Thoracic aorta (tissue), 2 donors: ENCODE measurements at regions not wholly inside any gene's neighbourhood (a gene's known extent, or its start where the extent isn't known, plus 50 kb on each side); places are given as distances from the start of the nearest gene placed in this dataset.

ENCODE experiments used
- ATAC-seq: fragments of 150-250 bp; one replicate; pipeline ENCODE4 v1.8.0; 2017; ENCODE audit warnings: low read depth; ENCODE audit not compliant: insufficient number of reproducible peaks, low FRiP score
- DNase-seq: peaks from one replicate; pipeline ENCODE4 v3.0.0-alpha.2; 2020; ENCODE audit warnings: low spot score
- H3K27ac ChIP-seq, 2 donors: fragments of 200-600 bp; sonication (generic); 1 replicate in 1 of 2; 2 replicates in 1 of 2; pipeline ENCODE4 v1.5.1; 2016; ENCODE audit warnings: mild to moderate bottlenecking in 2 of 2, moderate library complexity in 2 of 2
- H3K27me3 ChIP-seq: fragments of 200-600 bp; sonication (generic); replicated peaks from 2 replicates; pipeline ENCODE4 v1.6.0; 2016; ENCODE audit warnings: mild to moderate bottlenecking; ENCODE audit not compliant: insufficient read depth
- H3K36me3 ChIP-seq: fragments of 200-600 bp; sonication (generic); one replicate; pipeline ENCODE4 v1.5.1; 2016
- H3K4me1 ChIP-seq, 2 donors: fragments of 200-600 bp; sonication (generic); 1 replicate in 1 of 2; 2 replicates in 1 of 2; pipeline versions ENCODE4 v1.5.1 to v1.6.0; 2016; ENCODE audit warnings: low read depth in 2 of 2, mild to moderate bottlenecking in 1 of 2; ENCODE audit not compliant: control insufficient read depth in 1 of 2
- H3K4me3 ChIP-seq: fragments of 200-600 bp; sonication (generic); 2 replicates; pipeline ENCODE4 v1.5.1; 2016; ENCODE audit warnings: mild to moderate bottlenecking
- H3K9me3 ChIP-seq: fragments of 200-600 bp; sonication (generic); 2 replicates; pipeline ENCODE4 v1.5.1; 2016
- TF ChIP-seq, protein P1 (sequence below): fragments of 200-600 bp; sonication (generic); IDR thresholded peaks from one replicate; pipeline ENCODE4 v1.5.1; 2019; ENCODE audit warnings: antibody characterized with exemption

DNA sequence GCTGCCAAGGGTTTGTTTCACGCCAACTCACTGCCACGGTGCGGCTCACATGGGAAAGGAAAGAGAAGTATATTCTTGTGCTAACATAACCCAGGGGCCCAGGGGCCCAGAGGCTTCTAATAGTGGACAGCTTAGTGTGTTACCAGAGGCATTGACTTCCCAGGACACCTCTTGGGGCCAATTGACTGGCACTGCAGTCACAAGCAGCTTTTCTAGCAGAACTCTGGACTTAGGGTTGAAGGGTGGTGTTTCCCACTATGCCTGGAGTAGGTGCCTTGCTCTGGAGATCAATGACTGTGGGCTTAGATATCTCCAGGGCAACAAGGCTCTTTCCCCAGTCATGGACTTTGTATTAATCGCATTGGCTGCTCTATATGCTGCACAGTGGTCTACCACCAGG lies 172.7 kb upstream of the KBTBD8 start:
- Histone ChIP-seq H3K4me3 (no peak overlapping the region), H3K36me3 (no peaks in the 10 kb centered on the region), H3K27ac (no peak overlapping the region), H3K27me3 (no peaks in the 10 kb centered on the region), H3K4me1 (peaks cover 0 to 16% of the 10 kb centered on the region in 2 donors), H3K9me3 (no peaks in the 10 kb centered on the region)
- no peak for ATAC-seq
- TF ChIP-seq, protein P1, sequence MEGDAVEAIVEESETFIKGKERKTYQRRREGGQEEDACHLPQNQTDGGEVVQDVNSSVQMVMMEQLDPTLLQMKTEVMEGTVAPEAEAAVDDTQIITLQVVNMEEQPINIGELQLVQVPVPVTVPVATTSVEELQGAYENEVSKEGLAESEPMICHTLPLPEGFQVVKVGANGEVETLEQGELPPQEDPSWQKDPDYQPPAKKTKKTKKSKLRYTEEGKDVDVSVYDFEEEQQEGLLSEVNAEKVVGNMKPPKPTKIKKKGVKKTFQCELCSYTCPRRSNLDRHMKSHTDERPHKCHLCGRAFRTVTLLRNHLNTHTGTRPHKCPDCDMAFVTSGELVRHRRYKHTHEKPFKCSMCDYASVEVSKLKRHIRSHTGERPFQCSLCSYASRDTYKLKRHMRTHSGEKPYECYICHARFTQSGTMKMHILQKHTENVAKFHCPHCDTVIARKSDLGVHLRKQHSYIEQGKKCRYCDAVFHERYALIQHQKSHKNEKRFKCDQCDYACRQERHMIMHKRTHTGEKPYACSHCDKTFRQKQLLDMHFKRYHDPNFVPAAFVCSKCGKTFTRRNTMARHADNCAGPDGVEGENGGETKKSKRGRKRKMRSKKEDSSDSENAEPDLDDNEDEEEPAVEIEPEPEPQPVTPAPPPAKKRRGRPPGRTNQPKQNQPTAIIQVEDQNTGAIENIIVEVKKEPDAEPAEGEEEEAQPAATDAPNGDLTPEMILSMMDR: no peak
- DNase-seq: no peak

- no peak overlapping the region for H3K4me3 ChIP-seq
- H3K27me3 ChIP-seq: no peaks in the 10 kb centered on the region
- no peaks in the 10 kb centered on the region for H3K9me3 ChIP-seq
- H3K36me3 ChIP-seq: no peaks in the 10 kb centered on the region
- H3K27ac ChIP-seq: no peak overlapping the region
- H3K4me1 ChIP-seq: peaks cover 0 to 4% of the 10 kb centered on the region in 2 donors
- ATAC-seq: no peak
- no peak for DNase-seq
- TF ChIP-seq, protein P1: no peak
Measured at GRCh38 chr3:66827726-66828125, 170.4 kb upstream of the KBTBD8 start.

DNA sequence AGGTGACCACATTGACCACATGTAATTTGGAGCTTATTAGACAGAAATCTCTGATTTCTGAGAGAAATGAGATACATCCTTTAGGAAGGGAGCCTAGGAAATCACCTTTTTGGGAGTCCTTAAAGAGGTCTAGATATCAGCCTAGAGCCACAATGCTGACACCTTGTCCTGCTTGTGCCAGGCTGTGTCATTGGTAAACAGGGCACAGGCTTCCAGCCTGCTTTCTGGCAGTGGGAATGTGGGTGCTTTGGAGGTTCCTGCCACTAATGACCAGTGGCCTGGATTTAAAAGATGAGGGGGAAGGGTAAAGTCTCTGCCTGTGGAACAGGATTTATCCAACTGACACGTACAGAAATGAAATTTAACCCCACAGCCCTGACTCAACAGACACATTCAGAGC lies 169.8 kb upstream of the KBTBD8 start:
- TF ChIP-seq, protein P1: no peak
- no peaks in the 10 kb centered on the region for H3K36me3 ChIP-seq
- H3K27ac ChIP-seq: no peak overlapping the region
- no peaks in the 10 kb centered on the region for H3K9me3 ChIP-seq
- no peak overlapping the region for H3K4me3 ChIP-seq
- H3K4me1 ChIP-seq: no peaks in the 10 kb centered on the region
- ATAC-seq (no peak), DNase-seq (no peak)
- no peaks in the 10 kb centered on the region for H3K27me3 ChIP-seq

DNA sequence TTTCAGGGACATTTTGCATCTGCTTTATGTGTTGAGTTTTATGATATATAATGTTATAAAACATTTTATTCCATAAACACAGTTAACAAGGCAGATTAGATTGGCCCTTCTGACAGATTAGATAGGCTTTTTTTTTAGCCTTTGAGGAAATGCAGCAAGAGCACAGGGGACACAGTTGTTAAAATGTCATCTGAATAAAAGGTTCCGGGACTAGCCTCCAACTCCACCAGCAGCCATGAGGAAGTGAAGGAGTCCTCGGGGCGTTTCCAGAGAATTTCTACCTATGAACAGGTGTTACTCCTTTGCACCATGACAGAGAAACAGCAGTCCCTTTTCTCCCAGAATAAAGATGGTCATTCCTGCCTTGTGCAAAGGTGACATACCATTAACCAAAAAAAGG lies 167.8 kb upstream of the KBTBD8 start:
- Histone ChIP-seq H3K4me3 (no peak overlapping the region), H3K36me3 (no peaks in the 10 kb centered on the region), H3K27ac (no peak overlapping the region), H3K27me3 (no peaks in the 10 kb centered on the region), H3K9me3 (no peaks in the 10 kb centered on the region), H3K4me1 (no peaks in the 10 kb centered on the region)
- DNase-seq: no peak
- TF ChIP-seq, protein P1: no peak
- no peak for ATAC-seq

DNA sequence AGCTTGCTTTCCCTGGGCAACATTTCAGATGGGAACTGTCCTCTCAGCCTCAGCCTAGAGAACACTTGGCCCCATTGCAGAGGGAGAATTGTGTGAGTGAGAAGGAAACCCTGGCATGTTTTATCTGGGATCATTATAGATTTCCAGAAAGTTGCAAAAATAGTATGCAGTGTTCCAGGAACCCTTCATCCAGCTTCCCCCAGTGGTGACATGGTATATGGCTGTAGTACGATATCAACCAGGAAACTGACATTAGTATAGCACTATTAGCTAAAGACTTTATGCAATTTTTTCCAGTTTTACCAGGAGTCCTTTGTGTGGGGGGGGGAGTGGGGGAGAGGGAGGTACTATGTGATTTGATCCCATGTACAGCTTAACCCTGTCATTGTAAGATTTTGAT lies 166.2 kb upstream of the KBTBD8 start:
- Histone ChIP-seq H3K9me3 (no peaks in the 10 kb centered on the region), H3K36me3 (no peaks in the 10 kb centered on the region), H3K27me3 (no peaks in the 10 kb centered on the region), H3K4me1 (no peaks in the 10 kb centered on the region), H3K4me3 (no peak overlapping the region), H3K27ac (no peak overlapping the region)
- TF ChIP-seq, protein P1: no peak
- ATAC-seq: no peak
- no peak for DNase-seq
